ENCODE measurements at regions not wholly inside any gene's neighbourhood (a gene's known extent, or its start where the extent isn't known, plus 50 kb on each side); places are given as distances from the start of the nearest gene placed in this dataset.

GRCh38 chr9:18051638-18052037, 422.3 kb upstream of the ADAMTSL1 start (continued):
- TF ChIP-seq MAFF (IDR thresholded peaks at IDR 0.05; ENCODE audit: low read length), result peak; percentile 23; the same call in 1 of the 2 replicates
- no peak for TF ChIP-seq RAD51 (IDR thresholded peaks at IDR 0.05; ENCODE audit: borderline replicate concordance, low read depth)
- no peak for TF ChIP-seq ZNF174 (CRISPR knock-in tag; IDR thresholded peaks at IDR 0.05)
- TF ChIP-seq EZH2 (IDR thresholded peaks at IDR 0.05; ENCODE audit: borderline replicate concordance, low read depth, low read length), result no peak
- TF ChIP-seq FOXA3 (CRISPR knock-in tag; conservative IDR thresholded peaks at IDR 0.05 in 1 of 2, IDR thresholded peaks at IDR 0.05 in 1 of 2), result no peak
- TF ChIP-seq RHOXF2B (CRISPR knock-in tag; conservative IDR thresholded peaks at IDR 0.05), result no peak

GRCh38 chr9:18052060-18052459, 421.9 kb upstream of the ADAMTSL1 start:
- intact Hi-C loops (cut with micrococcal nuclease) (no loop called here), in situ Hi-C loops (cut with MboI) (no loop called here)
- no peak for ATAC-seq
- H3K79me2 ChIP-seq (ENCODE audit: control insufficient read depth, insufficient read depth, low read length), result no peaks in the 10 kb centered on the region
- ChIA-PET POLR2A (no interaction called here), CTCF (ENCODE audit: low intra/inter-chr PET ratio) (no interaction called here)
- BruUV-seq (replicated peaks), result no TSS peak
- no peak overlapping the region for H3K4me2 ChIP-seq (ENCODE audit: insufficient read depth, low read length)
- no peak overlapping the region for H2AFZ ChIP-seq (ENCODE audit: low read depth, low read length)
- TF ChIP-seq RCOR1 (IDR thresholded peaks at IDR 0.05; ENCODE audit: borderline replicate concordance in 1 of 2, low read depth in 2 of 2, low read length in 2 of 2) (no peak), MAZ (CRISPR knock-in tag; conservative IDR thresholded peaks at IDR 0.05 in 1 of 2, IDR thresholded peaks at IDR 0.05 in 1 of 2) (no peak), ZNF436 (CRISPR knock-in tag; IDR thresholded peaks at IDR 0.05) (no peak), SMAD1 (IDR thresholded peaks at IDR 0.05; ENCODE audit: low read depth, low read length, partially characterized antibody) (no peak)
- no peaks in the 10 kb centered on the region for H3K9me3 ChIP-seq (replicated peaks; ENCODE audit: control insufficient read depth, insufficient read depth, low read depth, low read length)
- H3K36me3 ChIP-seq (ENCODE audit: control insufficient read depth, insufficient read depth, low read length), result no peaks in the 10 kb centered on the region
- H3K27ac ChIP-seq (ENCODE audit: extremely low read depth, low read depth, low read length), result no peak overlapping the region
- no peaks in the 10 kb centered on the region for H4K20me1 ChIP-seq (replicated peaks; ENCODE audit: control insufficient read depth, insufficient read depth, low read length)
- no peak overlapping the region for H3K9ac ChIP-seq (ENCODE audit: insufficient read depth in 1 of 2, low read depth in 2 of 2, low read length in 2 of 2)
- H3K9me1 ChIP-seq (ENCODE audit: control insufficient read depth, insufficient read depth, low read length), result no peaks in the 10 kb centered on the region
- no peak for DNase-seq (ENCODE audit: extremely low read depth in 1 of 4, low spot score in 3 of 4)
- no peaks in the 10 kb centered on the region for H3K4me1 ChIP-seq (replicated peaks in 1 of 2; ENCODE audit: control insufficient read depth in 2 of 2, insufficient read depth in 2 of 2, low read length in 2 of 2)
- no peak for FAIRE-seq
- no peak overlapping the region for H3K4me3 ChIP-seq
- no peaks in the 10 kb centered on the region for H3K27me3 ChIP-seq (ENCODE audit: control insufficient read depth in 2 of 2, insufficient read depth in 2 of 2, low read length in 2 of 2)

Measured in K562 (cell line).